ENCODE measurements at regions not wholly inside any gene's neighbourhood (a gene's known extent, or its start where the extent isn't known, plus 50 kb on each side); places are given as distances from the start of the nearest gene placed in this dataset.
A peak's percentile ranks its signal among the peaks of the same experiment; 100 is the strongest.

DNA sequence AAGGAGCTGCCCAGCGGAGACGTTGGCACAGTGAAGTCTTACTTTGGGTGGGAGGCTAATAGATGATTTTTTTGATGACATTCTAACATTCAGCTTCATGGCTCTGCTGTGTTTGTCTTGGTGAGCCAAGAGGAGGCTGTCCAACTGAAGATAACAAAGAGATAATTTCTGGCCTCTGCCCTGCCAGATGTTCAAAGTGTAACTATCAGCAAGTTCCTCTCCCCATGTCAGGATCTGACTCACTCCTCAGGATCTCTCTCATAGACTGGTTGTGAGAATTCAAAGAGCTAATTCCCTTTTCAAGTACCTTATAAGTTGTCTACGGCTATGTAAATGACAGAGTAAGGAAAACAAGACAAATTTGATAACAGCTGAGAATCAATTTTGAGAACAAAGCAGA lies 1340.9 kb downstream of the XPNPEP1 start:
- Histone ChIP-seq H3K4me1 (peaks cover 49% of the 10 kb centered on the region), H3K4me3 (ENCODE audit: low read depth, low read length) (no peak overlapping the region), H3K9me3 (no peaks in the 10 kb centered on the region), H3K36me3 (ENCODE audit: control insufficient read depth, insufficient read depth, low read length) (no peaks in the 10 kb centered on the region), H3K27me3 (replicated peaks; ENCODE audit: control insufficient read depth, insufficient read depth, low read length) (no peaks in the 10 kb centered on the region)
- peak overlapping the region; percentile 31 for H3K27ac Mint-ChIP-seq (ENCODE audit: unreplicated experiment)
- peaks cover 38% of the 10 kb centered on the region for H3K4me1 Mint-ChIP-seq (ENCODE audit: low read depth, unreplicated experiment)
- H3K27me3 Mint-ChIP-seq (ENCODE audit: insufficient read depth, unreplicated experiment), result no peaks in the 10 kb centered on the region
- TF ChIP-seq, protein P1, sequence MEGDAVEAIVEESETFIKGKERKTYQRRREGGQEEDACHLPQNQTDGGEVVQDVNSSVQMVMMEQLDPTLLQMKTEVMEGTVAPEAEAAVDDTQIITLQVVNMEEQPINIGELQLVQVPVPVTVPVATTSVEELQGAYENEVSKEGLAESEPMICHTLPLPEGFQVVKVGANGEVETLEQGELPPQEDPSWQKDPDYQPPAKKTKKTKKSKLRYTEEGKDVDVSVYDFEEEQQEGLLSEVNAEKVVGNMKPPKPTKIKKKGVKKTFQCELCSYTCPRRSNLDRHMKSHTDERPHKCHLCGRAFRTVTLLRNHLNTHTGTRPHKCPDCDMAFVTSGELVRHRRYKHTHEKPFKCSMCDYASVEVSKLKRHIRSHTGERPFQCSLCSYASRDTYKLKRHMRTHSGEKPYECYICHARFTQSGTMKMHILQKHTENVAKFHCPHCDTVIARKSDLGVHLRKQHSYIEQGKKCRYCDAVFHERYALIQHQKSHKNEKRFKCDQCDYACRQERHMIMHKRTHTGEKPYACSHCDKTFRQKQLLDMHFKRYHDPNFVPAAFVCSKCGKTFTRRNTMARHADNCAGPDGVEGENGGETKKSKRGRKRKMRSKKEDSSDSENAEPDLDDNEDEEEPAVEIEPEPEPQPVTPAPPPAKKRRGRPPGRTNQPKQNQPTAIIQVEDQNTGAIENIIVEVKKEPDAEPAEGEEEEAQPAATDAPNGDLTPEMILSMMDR (IDR thresholded peaks at IDR 0.05; ENCODE audit: insufficient read depth in 1 of 2, low read depth in 1 of 2, low read length in 1 of 2, severe bottlenecking in 1 of 2, unreplicated experiment in 1 of 2), result no peak
- intact Hi-C loops (cut with micrococcal nuclease; ENCODE audit: unreplicated experiment), result loop anchor here (1.0 kb wide), 1 partner anchor 16 kb away; no protein-coding TSS in a partner anchor
- BruUV-seq (replicated peaks), result no TSS peak
- ChIA-PET CTCF (no interaction called here), POLR2A (no interaction called here)
- peak; percentile 47 to 69 for DNase-seq
- no peaks in the 10 kb centered on the region for H3K36me3 Mint-ChIP-seq (ENCODE audit: insufficient read depth, unreplicated experiment)
- H3K9me3 Mint-ChIP-seq (ENCODE audit: unreplicated experiment), result no peaks in the 10 kb centered on the region
- H3K4me3 Mint-ChIP-seq (ENCODE audit: unreplicated experiment), result peak overlapping the region; percentile 10

DNA sequence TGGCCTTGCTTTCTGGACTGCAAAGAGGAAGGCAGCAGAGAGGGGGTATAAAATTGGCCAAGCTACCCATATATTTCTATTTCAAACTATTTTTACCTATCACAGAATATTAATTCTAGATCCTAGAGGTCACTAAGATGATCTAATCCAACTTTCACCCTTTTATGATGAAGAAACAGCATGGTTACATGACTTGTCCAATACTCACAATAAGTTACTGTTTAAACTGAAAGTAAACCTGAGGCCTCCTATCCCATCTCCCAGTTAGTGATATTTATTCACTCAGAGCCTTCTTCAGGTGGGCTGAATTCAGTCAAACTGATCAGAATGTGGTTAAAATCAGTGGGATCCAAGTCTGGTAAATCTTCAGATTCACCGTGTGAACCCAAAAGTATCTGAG lies 1345.1 kb downstream of the XPNPEP1 start:
- Mint-ChIP-seq H3K9me3 (ENCODE audit: unreplicated experiment) (no peaks in the 10 kb centered on the region), H3K27me3 (ENCODE audit: insufficient read depth, unreplicated experiment) (no peaks in the 10 kb centered on the region), H3K36me3 (ENCODE audit: insufficient read depth, unreplicated experiment) (no peaks in the 10 kb centered on the region), H3K27ac (ENCODE audit: unreplicated experiment) (no peak overlapping the region), H3K4me1 (ENCODE audit: low read depth, unreplicated experiment) (peaks cover 38% of the 10 kb centered on the region), H3K4me3 (ENCODE audit: unreplicated experiment) (no peak overlapping the region)
- no TSS peak for BruUV-seq (replicated peaks)
- TF ChIP-seq, protein P1 (IDR thresholded peaks at IDR 0.05; ENCODE audit: insufficient read depth in 1 of 2, low read depth in 1 of 2, low read length in 1 of 2, severe bottlenecking in 1 of 2, unreplicated experiment in 1 of 2), result no peak
- Histone ChIP-seq H3K27me3 (replicated peaks; ENCODE audit: control insufficient read depth, insufficient read depth, low read length) (no peaks in the 10 kb centered on the region), H3K9me3 (no peaks in the 10 kb centered on the region), H3K4me3 (ENCODE audit: low read depth, low read length) (no peak overlapping the region), H3K4me1 (peaks cover 38% of the 10 kb centered on the region), H3K36me3 (ENCODE audit: control insufficient read depth, insufficient read depth, low read length) (no peaks in the 10 kb centered on the region)
- intact Hi-C loops (cut with micrococcal nuclease; ENCODE audit: unreplicated experiment), result no loop called here
- DNase-seq, result no peak
- ChIA-PET POLR2A (no interaction called here), CTCF (no interaction called here)

DNA sequence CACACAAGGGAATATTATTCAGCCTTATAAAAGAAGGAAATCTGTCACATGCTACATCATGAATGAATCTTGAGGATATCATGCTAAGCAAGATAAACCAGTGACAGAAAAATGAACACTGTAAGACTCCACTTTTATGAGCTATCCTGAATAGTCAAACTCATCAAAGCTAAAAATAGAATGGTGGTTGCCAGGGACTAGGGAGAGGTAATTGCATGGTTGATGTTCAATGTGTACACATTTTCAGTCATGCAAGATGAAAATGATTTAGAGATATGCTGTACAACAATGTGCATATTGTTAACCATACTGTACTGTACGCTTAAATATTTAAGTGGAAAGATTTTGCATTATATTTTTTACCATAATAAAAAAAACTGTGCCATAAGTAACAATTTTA lies 1349.1 kb downstream of the XPNPEP1 start:
- no peak overlapping the region for H3K27ac Mint-ChIP-seq (ENCODE audit: unreplicated experiment)

More for the DNA sequence above, 1349.1 kb downstream of the XPNPEP1 start:
- BruUV-seq (replicated peaks), result no TSS peak
- Histone ChIP-seq H3K9me3 (no peaks in the 10 kb centered on the region), H3K36me3 (ENCODE audit: control insufficient read depth, insufficient read depth, low read length) (no peaks in the 10 kb centered on the region), H3K4me3 (ENCODE audit: low read depth, low read length) (no peak overlapping the region), H3K4me1 (peaks cover 24% of the 10 kb centered on the region), H3K27me3 (replicated peaks; ENCODE audit: control insufficient read depth, insufficient read depth, low read length) (no peaks in the 10 kb centered on the region)
- Mint-ChIP-seq H3K9me3 (ENCODE audit: unreplicated experiment) (no peaks in the 10 kb centered on the region), H3K27me3 (ENCODE audit: insufficient read depth, unreplicated experiment) (no peaks in the 10 kb centered on the region), H3K36me3 (ENCODE audit: insufficient read depth, unreplicated experiment) (no peaks in the 10 kb centered on the region), H3K4me3 (ENCODE audit: unreplicated experiment) (no peak overlapping the region), H3K4me1 (ENCODE audit: low read depth, unreplicated experiment) (peaks cover 21% of the 10 kb centered on the region)
- no peak for DNase-seq
- CTCF ChIA-PET, result no interaction called here
- TF ChIP-seq, protein P1 (IDR thresholded peaks at IDR 0.05; ENCODE audit: insufficient read depth in 1 of 2, low read depth in 1 of 2, low read length in 1 of 2, severe bottlenecking in 1 of 2, unreplicated experiment in 1 of 2), result no peak
- POLR2A ChIA-PET, result no interaction called here
- intact Hi-C loops (cut with micrococcal nuclease; ENCODE audit: unreplicated experiment), result no loop called here
